Upper lobe of left lung (tissue), 4 donors: ENCODE measurements at regions not wholly inside any gene's neighbourhood (a gene's known extent, or its start where the extent isn't known, plus 50 kb on each side); places are given as distances from the start of the nearest gene placed in this dataset.

Experiments
- CTCF ChIP-seq, 6 experiments: fragments of 450-650 bp in 4 of 6; fragments of 200-600 bp in 2 of 6; sonication (generic) in 2 of 6; IDR thresholded peaks; one replicate each; pipeline ENCODE4 v1.5.1; 2016 to 2019; ENCODE audit warnings: antibody characterized with exemption in 6 of 6
- EP300 ChIP-seq, 4 donors: sonication (generic); formaldehyde crosslinking; IDR thresholded peaks; one replicate each; pipeline ENCODE4 v1.5.1; 2017; ENCODE audit warnings: antibody characterized with exemption in 4 of 4, control low read depth in 2 of 4
- POLR2A ChIP-seq, 4 donors: fragments of 450-650 bp; IDR thresholded peaks; one replicate each; pipeline ENCODE4 v1.5.1; 2016 to 2017; ENCODE audit warnings: antibody characterized with exemption in 4 of 4, mild to moderate bottlenecking in 2 of 4
- POLR2AphosphoS5 ChIP-seq, 2 donors: sonication (generic); formaldehyde crosslinking; IDR thresholded peaks; one replicate each; pipeline ENCODE4 v1.5.1; 2017; ENCODE audit warnings: antibody characterized with exemption in 2 of 2

GRCh38 chr1:98459486-98459870 lies 202.0 kb upstream of the SNX7 start:
- TF ChIP-seq CTCF (IDR thresholded peaks at IDR 0.05) (no peak), POLR2A (IDR thresholded peaks at IDR 0.05) (no peak), EP300 (IDR thresholded peaks at IDR 0.05) (no peak), POLR2AphosphoS5 (IDR thresholded peaks at IDR 0.05) (no peak)
